GM12878 (cell line): ENCODE measurements at regions not wholly inside any gene's neighbourhood (a gene's known extent, or its start where the extent isn't known, plus 50 kb on each side); places are given as distances from the start of the nearest gene placed in this dataset.

Source experiments
- ATAC-seq: fragments of 200-7000 bp; cut with Tn5 transposase; 3 replicates; pipeline ENCODE4 v1.9.1; 2020; ENCODE audit warnings: mild to moderate bottlenecking, moderate library complexity
- BruUV-seq: library from RNA; stranded (reverse); fragments of 400-500 nt; replicated peaks from 2 replicates; lab custom pipeline; 2021; lab: Mats Ljungman, UMichigan
- CTCF ChIA-PET: fragments of 300-600 bp; sonication (Branson Sonifier 250); formaldehyde crosslinking; extraction: SDS; loops from one replicate; lab custom pipeline; 2021; ENCODE audit warnings: inconsistent platforms; lab: Yijun Ruan, JAX
- POLR2A ChIA-PET: fragments of 350-600 bp; formaldehyde crosslinking; extraction: SDS; loops from one replicate; lab custom pipeline; 2021; ENCODE audit warnings: inconsistent platforms; lab: Charles Lee
- RAD21 ChIA-PET: fragments of 300-600 bp; sonication (Branson Sonifier 250); formaldehyde crosslinking; loops from one replicate; lab custom pipeline; 2023; ENCODE audit warnings: antibody characterized with exemption; ENCODE audit not compliant: unreplicated experiment; lab: Charles Lee
- SMC1A ChIA-PET: fragments of 300-600 bp; sonication (Branson Sonifier 250); formaldehyde crosslinking; loops from one replicate; lab custom pipeline; 2023; ENCODE audit not compliant: unreplicated experiment, uncharacterized antibody; lab: Charles Lee
- DNase-seq: peaks from one replicate; pipeline ENCODE4 v3.0.0-alpha.2; 2011; ENCODE audit warnings: low read depth, low spot score
- FAIRE-seq: peaks from 3 replicates; lab custom pipeline; 2011; peaks lifted over from hg19 to GRCh38; lab: Jason Lieb, UNC
- H2AFZ ChIP-seq: 2 replicates; pipeline ENCODE4 v1.6.0; 2011; ENCODE audit warnings: low read depth, low read length, control low read depth; ENCODE audit not compliant: control insufficient read depth
- H3K27ac ChIP-seq: 2 replicates; pipeline ENCODE4 v1.5.1; 2011; ENCODE audit warnings: control low read depth; ENCODE audit not compliant: control insufficient read depth, insufficient read depth
- H3K27me3 ChIP-seq, 2 experiments: replicated peaks in 1 of 2; 2 replicates each; pipeline versions ENCODE4 v1.6.0 to v1.6.1; 2011; ENCODE audit warnings: low read length in 1 of 2; ENCODE audit not compliant: control insufficient read depth in 2 of 2, insufficient read depth in 2 of 2
- H3K36me3 ChIP-seq, 2 experiments: 2 replicates each; pipeline ENCODE4 v1.5.1; 2011; ENCODE audit warnings: low read length in 1 of 2; ENCODE audit not compliant: control insufficient read depth in 2 of 2, insufficient read depth in 2 of 2
- H3K4me1 ChIP-seq: 2 replicates; pipeline ENCODE4 v1.6.1; 2011; ENCODE audit warnings: mild to moderate bottlenecking, low read length, moderate library complexity, mixed read lengths; ENCODE audit not compliant: control insufficient read depth, insufficient read depth
- H3K4me2 ChIP-seq: 2 replicates; pipeline ENCODE4 v1.6.0; 2011; ENCODE audit warnings: control low read depth; ENCODE audit not compliant: control insufficient read depth, insufficient read depth
- H3K4me3 ChIP-seq: fragments of 200-600 bp; sonication (generic); 2 replicates; pipeline ENCODE4 v1.5.1; 2016
- H3K79me2 ChIP-seq: 2 replicates; pipeline ENCODE4 v1.6.0; 2011; ENCODE audit warnings: low read length; ENCODE audit not compliant: control insufficient read depth, insufficient read depth
- H3K9ac ChIP-seq: 2 replicates; pipeline ENCODE4 v1.8.0; 2011; ENCODE audit warnings: low read length, control low read depth, mixed read lengths; ENCODE audit not compliant: control insufficient read depth, insufficient read depth
- H3K9me3 ChIP-seq: replicated peaks from 3 replicates; pipeline ENCODE4 v1.5.1; 2011; ENCODE audit warnings: mild to moderate bottlenecking, low read length; ENCODE audit not compliant: control insufficient read depth, insufficient read depth
- H4K20me1 ChIP-seq: 2 replicates; pipeline ENCODE4 v1.6.0; 2011; ENCODE audit not compliant: control insufficient read depth, insufficient read depth
- E4F1 ChIP-seq: fragments of 450-650 bp; IDR thresholded peaks from 2 replicates; pipeline ENCODE4 v1.6.1; 2018; ENCODE audit warnings: borderline replicate concordance, mild to moderate bottlenecking; ENCODE audit not compliant: partially characterized antibody
- KLF5 ChIP-seq: fragments of 450-650 bp; IDR thresholded peaks from 2 replicates; pipeline ENCODE4 v1.6.1; 2014; ENCODE audit warnings: mild to moderate bottlenecking; ENCODE audit not compliant: partially characterized antibody
- WGBS: methylation state at CpG from one replicate; pipeline ENCODE4 v1.1.6; 2016; ENCODE audit warnings: low lambda C conversion rate; ENCODE audit not compliant: insufficient replicate concordance, insufficient coverage; ENCODE audit errors: missing lambda C conversion rate; 5-methylcytosine and 5-hydroxymethylcytosine counted together
- in situ Hi-C: fragments of 300-500 bp; cut with MboI; formaldehyde crosslinking; loops from 9 replicates; pipeline ENCODE4 v1.14.3; 2018; ENCODE audit warnings: mixed read lengths
- intact Hi-C: fragments of 100-400 bp; cut with micrococcal nuclease; formaldehyde crosslinking; loops from one replicate; pipeline ENCODE4 v1.14.2; 2022; ENCODE audit not compliant: unreplicated experiment

GRCh38 chr2:128448331-128449225 lies 129.9 kb upstream of the HS6ST1 start:
- H3K27ac ChIP-seq = no peak overlapping the region
- intact Hi-C loops = no loop called here
- H3K4me1 ChIP-seq = no peaks in the 10 kb centered on the region
- no peaks in the 10 kb centered on the region for H3K9me3 ChIP-seq
- no peak overlapping the region for H2AFZ ChIP-seq
- H3K4me3 ChIP-seq = no peak overlapping the region
- ChIA-PET POLR2A (no interaction called here), CTCF (no interaction called here), SMC1A (no interaction called here), RAD21 (no interaction called here)
- no TSS peak for BruUV-seq
- H3K27me3 ChIP-seq = peaks cover 0 to 2% of the 10 kb centered on the region in 2 experiments; a peak in 1 of 4 replicates
- FAIRE-seq (no peak), DNase-seq (no peak), ATAC-seq (no peak)
- in situ Hi-C loops = no loop called here
- H3K79me2 ChIP-seq = no peaks in the 10 kb centered on the region
- no peaks in the 10 kb centered on the region for H3K36me3 ChIP-seq
- no peak overlapping the region for H3K9ac ChIP-seq
- no peak overlapping the region for H3K4me2 ChIP-seq
- WGBS = 45% methylated on average over 13 of the region's 13 CpGs
- TF ChIP-seq KLF5 = no peak
- no peak for TF ChIP-seq E4F1
- no peaks in the 10 kb centered on the region for H4K20me1 ChIP-seq
